AG04449 (cell line): ENCODE measurements at regions not wholly inside any gene's neighbourhood (a gene's known extent, or its start where the extent isn't known, plus 50 kb on each side); places are given as distances from the start of the nearest gene placed in this dataset.
"Not testable (repeated sequence)": the region's sequence is repeated elsewhere in the genome, so short reads cannot be mapped to it uniquely, and the experiment has no call there.

Experiments used
- CTCF ChIA-PET: fragments of 350-600 bp; formaldehyde crosslinking; extraction: SDS; loops from one replicate; lab custom pipeline; 2021; ENCODE audit warnings: antibody characterized with exemption; lab: Yijun Ruan, JAX
- POLR2A ChIA-PET: fragments of 400-600, 350-600 bp; formaldehyde crosslinking; extraction: SDS; loops from one replicate; lab custom pipeline; 2020; ENCODE audit warnings: antibody characterized with exemption, inconsistent platforms; lab: Yijun Ruan, JAX
- DNase-seq: peaks from one replicate; pipeline ENCODE4 v3.0.0-alpha.2; 2010; ENCODE audit warnings: low read depth, low spot score
- H3K4me3 ChIP-seq: 2 replicates; pipeline ENCODE4 v1.5.1; 2011; ENCODE audit warnings: low read depth, mild to moderate bottlenecking, control low read depth, low read length
- TF ChIP-seq, protein P1 (sequence below): IDR thresholded peaks from one replicate; pipeline ENCODE4 v1.5.1; 2011; ENCODE audit warnings: mild to moderate bottlenecking, moderate library complexity, low read length, control low read depth, inconsistent platforms; ENCODE audit not compliant: insufficient read depth; ENCODE audit errors: missing control alignments

DNA sequence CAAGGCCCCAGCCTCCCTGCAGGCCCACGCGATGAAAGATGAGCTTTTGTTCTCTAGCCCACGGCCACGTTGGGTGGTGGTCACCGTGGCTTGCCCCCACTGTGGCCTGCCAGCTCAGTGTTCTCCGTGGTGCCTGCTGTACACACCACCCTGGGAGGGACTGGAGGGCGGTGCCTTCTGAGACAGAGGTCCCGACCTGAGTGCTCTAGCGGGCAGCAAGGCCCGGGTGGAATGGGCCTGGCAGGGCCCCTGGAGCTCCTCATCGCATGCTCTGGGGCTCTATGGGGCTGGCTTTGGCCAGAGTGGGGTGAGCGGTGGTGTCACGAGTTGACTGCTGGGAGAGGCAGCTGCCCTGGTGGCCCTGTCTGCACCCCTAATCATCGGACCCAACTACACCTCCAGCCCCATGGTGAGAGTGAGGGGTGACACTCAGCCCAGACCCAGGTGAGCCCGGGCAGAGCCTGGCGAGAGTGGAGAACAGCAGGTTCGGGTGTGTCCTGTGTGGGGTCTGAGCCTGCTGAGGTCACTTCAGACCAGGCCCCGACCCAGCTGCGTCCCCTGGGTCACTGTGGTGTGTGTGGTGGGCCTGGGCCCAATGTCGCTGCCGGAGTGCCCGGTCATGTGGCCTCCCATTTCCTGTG lies 541.9 kb downstream of the TBC1D22A start:
- CTCF ChIA-PET: no interaction called here
- no peak for DNase-seq
- POLR2A ChIA-PET: no interaction called here
- H3K4me3 ChIP-seq: no peak overlapping the region
- TF ChIP-seq, protein P1, sequence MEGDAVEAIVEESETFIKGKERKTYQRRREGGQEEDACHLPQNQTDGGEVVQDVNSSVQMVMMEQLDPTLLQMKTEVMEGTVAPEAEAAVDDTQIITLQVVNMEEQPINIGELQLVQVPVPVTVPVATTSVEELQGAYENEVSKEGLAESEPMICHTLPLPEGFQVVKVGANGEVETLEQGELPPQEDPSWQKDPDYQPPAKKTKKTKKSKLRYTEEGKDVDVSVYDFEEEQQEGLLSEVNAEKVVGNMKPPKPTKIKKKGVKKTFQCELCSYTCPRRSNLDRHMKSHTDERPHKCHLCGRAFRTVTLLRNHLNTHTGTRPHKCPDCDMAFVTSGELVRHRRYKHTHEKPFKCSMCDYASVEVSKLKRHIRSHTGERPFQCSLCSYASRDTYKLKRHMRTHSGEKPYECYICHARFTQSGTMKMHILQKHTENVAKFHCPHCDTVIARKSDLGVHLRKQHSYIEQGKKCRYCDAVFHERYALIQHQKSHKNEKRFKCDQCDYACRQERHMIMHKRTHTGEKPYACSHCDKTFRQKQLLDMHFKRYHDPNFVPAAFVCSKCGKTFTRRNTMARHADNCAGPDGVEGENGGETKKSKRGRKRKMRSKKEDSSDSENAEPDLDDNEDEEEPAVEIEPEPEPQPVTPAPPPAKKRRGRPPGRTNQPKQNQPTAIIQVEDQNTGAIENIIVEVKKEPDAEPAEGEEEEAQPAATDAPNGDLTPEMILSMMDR: no peak

- H3K4me3 ChIP-seq: no peak overlapping the region
- ChIA-PET CTCF (no interaction called here), POLR2A (no interaction called here)
- TF ChIP-seq, protein P1: no peak
- no peak for DNase-seq
Measured at GRCh38 chr22:47303161-47303890, 540.9 kb downstream of the TBC1D22A start.

DNA sequence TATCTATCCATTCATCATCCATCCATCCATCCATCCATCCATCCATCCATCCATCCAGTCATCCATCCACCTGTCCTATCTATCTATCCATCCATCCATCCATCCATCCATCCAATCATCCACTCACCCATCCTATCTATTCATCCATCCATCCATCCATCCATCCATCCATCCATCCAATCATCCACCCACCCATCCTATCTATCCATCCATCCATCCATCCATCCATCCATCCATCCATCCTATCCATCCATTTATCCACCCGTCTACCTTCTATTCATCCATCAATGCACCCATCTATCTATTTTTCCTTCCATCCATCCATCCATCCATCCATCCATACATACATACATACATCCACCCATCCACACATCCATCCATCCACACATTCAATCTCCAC lies 540.1 kb downstream of the TBC1D22A start:
- H3K4me3 ChIP-seq, DNase-seq, POLR2A ChIA-PET, CTCF ChIA-PET: not testable (repeated sequence)

DNA sequence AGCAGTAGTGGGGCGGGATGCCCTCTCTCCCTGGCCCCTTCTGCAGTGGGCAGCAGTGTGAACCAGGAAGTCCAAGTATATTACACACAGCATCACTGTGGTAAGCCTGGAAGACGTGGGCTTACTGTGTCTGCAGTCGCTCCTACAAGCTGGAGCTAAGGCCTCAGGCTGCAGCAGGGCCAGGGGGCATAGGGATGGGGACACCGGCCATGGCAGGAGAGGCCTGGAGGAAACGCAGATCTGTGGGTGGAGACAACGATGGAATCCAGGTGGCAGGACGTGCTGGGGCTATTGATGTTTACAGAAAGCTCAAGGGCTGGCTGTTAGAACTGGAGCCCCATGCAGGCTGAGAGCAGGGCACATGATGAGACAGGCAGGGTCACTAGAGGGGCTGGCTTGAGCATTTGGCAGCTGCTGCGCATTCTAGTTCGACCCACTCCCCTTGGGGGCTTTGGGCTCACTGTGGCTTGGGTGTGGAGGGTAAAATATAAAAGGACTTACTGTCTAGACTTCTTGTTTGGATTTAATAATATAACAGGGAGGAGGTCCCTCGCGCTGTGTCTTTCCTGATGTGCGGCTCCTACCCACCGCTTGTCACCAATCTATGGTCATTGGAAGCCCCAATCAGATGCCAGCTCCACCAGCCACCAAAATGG lies 539.5 kb downstream of the TBC1D22A start:
- H3K4me3 ChIP-seq: no peak overlapping the region
- no peak for DNase-seq
- CTCF ChIA-PET: no interaction called here
- POLR2A ChIA-PET: no interaction called here
- TF ChIP-seq, protein P1: no peak

DNA sequence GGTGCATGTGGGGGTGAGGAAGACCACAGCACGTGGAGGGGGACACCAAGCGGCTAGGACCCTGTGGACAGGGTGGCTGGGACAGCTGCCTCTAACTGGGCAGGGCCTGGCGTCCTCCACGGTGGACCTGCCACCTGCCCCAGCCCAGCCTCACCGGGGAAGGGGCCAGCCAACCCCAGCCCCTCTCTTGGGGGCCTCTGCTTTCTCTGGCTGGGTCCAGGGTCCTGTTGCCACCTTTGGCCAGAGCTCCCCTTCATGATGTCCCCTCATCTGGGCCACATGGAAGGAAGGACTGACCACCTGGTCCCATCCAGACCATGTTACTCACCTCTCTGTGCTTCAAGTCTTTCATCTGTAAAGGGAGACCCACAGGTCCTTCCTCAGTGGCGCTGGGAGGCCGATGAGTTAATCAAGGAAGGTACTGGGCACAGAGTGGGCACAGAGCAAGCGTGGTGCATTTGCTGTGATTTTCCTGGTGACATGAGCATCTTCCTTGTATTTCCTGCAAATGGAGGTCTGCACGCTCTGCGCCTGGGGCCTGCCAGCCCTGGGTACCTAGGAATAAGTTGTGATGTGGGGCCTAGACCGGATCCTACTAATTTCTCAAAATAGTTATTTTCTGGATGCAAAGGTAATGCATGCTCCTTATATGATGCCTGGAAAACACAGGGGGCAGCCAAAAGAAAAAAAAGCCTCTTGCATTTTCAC lies 538.4 kb downstream of the TBC1D22A start:
- CTCF ChIA-PET: no interaction called here
- no peak for DNase-seq
- TF ChIP-seq, protein P1: no peak

DNA sequence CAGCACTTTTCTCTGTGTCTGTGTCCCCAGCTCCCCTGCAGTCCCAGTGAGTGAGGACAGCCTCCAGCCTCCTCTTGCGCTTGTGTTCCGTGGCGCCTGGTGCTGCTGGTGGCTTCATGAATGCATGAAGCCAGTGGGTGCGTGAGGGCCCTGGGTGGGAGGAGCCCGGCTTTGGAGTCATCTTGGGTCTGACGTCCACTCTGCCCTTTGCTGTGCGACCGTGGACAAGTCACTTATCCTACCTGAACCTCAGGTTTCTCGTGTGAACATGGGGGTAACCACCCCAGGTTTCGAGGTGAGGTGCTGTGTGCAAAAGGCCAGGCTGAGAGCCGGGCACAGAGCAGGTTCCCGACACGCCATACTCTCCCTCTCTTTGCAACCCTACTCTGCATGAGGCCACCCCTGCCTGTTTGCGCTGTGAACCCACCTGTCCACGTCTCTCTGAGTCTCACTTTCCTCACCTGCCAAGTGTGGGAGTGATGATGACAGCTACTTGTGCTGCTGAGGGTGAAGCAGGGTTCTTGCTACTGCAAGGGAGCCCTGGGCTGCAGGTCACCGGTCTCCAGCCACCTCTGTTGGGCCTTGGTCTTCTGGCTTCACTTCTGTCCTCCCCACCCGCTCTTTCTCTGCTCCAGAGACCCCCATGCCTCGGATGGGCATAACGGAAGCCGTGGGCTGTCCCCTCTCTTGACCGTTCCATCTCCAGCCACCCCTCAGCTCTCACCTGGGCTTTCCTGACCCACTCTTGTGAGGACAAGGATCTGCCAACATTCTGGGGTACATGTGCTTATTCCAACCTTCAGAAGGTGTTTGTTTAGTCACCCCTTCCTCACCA lies 537.6 kb downstream of the TBC1D22A start:
- ChIA-PET CTCF (no interaction called here), POLR2A (no interaction called here)
- TF ChIP-seq, protein P1: no peak
- DNase-seq: no peak
- H3K4me3 ChIP-seq: no peak overlapping the region

More for the DNA sequence above, 538.4 kb downstream of the TBC1D22A start:
- POLR2A ChIA-PET: no interaction called here
- H3K4me3 ChIP-seq: no peak overlapping the region
